AG09309 (cell line): ENCODE measurements at regions not wholly inside any gene's neighbourhood (a gene's known extent, or its start where the extent isn't known, plus 50 kb on each side); places are given as distances from the start of the nearest gene placed in this dataset.

Source experiments
- DNase-seq: peaks from one replicate; pipeline ENCODE4 v3.0.0-alpha.2; 2010; ENCODE audit warnings: low read depth
- H3K4me3 ChIP-seq: 2 replicates; pipeline ENCODE4 v1.5.1; 2011; ENCODE audit warnings: mild to moderate bottlenecking, low read depth, low read length, moderate library complexity; ENCODE audit not compliant: control insufficient read depth
- CTCF ChIP-seq: IDR thresholded peaks from 2 replicates; pipeline ENCODE4 v1.5.1; 2011; ENCODE audit warnings: mild to moderate bottlenecking, low read depth, low read length, inconsistent platforms; ENCODE audit not compliant: insufficient read depth, control insufficient read depth; ENCODE audit errors: missing control alignments

- H3K4me3 ChIP-seq: no peak overlapping the region
- TF ChIP-seq CTCF: no peak
- DNase-seq: no peak
Measured at GRCh38 chr6:156258981-156259380, 518.2 kb upstream of the ARID1B start.

- no peak overlapping the region for H3K4me3 ChIP-seq
- TF ChIP-seq CTCF: no peak
- DNase-seq: no peak
Measured at GRCh38 chr6:156256161-156256560, 521.0 kb upstream of the ARID1B start.

- H3K4me3 ChIP-seq: no peak overlapping the region
- no peak for TF ChIP-seq CTCF
- no peak for DNase-seq
Measured at GRCh38 chr6:156254240-156254639, 522.9 kb upstream of the ARID1B start.

GRCh38 chr6:156250593-156250992 lies 526.6 kb upstream of the ARID1B start:
- H3K4me3 ChIP-seq: no peak overlapping the region

GRCh38 chr6:156242206-156242605 lies 535.0 kb upstream of the ARID1B start:
- DNase-seq: no peak
- TF ChIP-seq CTCF: no peak
- no peak overlapping the region for H3K4me3 ChIP-seq

More at GRCh38 chr6:156250593-156250992, 526.6 kb upstream of the ARID1B start:
- no peak for DNase-seq
- TF ChIP-seq CTCF: no peak

- DNase-seq: no peak
Measured at GRCh38 chr6:156231026-156231765, 546.0 kb upstream of the ARID1B start.

More at GRCh38 chr6:156231026-156231765, 546.0 kb upstream of the ARID1B start:
- TF ChIP-seq CTCF: no peak
- no peak overlapping the region for H3K4me3 ChIP-seq
